H54 (cell line): ENCODE measurements at regions not wholly inside any gene's neighbourhood (a gene's known extent, or its start where the extent isn't known, plus 50 kb on each side); places are given as distances from the start of the nearest gene placed in this dataset.
"Not testable (repeated sequence)": the region's sequence is repeated elsewhere in the genome, so short reads cannot be mapped to it uniquely, and the experiment has no call there.

ENCODE experiments used
- DNase-seq: peaks from one replicate; pipeline ENCODE4 v3.0.0; 2011; ENCODE audit warnings: low spot score, mixed read lengths; ENCODE audit not compliant: insufficient read length
- FAIRE-seq: peaks from 3 replicates; lab custom pipeline; 2011; peaks lifted over from hg19 to GRCh38; lab: Jason Lieb, UNC
- POLR2A ChIP-seq: IDR thresholded peaks from 2 replicates; pipeline ENCODE4 v1.6.1; 2011; ENCODE audit warnings: low read depth, mild to moderate bottlenecking, low read length

- no peak for DNase-seq
- FAIRE-seq: no peak
- no peak for TF ChIP-seq POLR2A
Observed at GRCh38 chr9:129416821-129417539, 203.9 kb downstream of the C9orf50 start.

DNA sequence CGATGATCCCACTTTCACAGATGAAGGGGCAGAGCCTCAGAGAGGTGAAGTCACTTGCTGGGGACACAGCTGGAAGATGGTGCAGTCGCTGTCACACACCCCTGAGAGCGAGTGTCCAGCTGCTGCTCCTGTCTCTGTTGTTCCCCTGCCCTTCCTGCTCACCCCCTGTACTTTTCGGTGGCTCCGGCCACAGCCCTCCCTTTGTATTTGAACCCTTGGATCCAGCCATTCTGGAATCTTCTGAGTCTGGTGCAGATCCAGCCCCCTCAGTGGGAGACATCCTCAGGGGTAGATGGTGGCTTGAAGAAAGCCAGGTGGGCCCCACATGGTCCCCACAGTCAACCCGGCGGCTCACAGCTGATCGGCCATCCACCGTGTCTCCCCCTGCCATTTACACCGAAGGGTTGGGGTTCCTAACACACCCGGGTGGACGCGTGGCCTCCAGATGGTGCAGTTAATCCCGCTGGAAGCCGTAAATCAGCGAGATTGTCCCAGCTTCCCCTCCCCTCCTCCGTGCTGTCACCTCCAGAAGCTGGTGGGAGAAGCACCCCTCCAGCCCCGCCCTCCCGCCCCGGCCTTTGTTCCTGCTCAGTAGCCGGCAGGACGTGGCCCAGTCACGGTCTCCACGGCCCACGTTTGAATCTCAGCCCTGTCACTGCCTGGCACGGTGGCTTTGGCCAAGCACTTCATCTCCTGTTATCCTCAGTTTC, 204.8 kb downstream of the C9orf50 start:
- no peak for DNase-seq
- no peak for FAIRE-seq
- TF ChIP-seq POLR2A: no peak

DNA sequence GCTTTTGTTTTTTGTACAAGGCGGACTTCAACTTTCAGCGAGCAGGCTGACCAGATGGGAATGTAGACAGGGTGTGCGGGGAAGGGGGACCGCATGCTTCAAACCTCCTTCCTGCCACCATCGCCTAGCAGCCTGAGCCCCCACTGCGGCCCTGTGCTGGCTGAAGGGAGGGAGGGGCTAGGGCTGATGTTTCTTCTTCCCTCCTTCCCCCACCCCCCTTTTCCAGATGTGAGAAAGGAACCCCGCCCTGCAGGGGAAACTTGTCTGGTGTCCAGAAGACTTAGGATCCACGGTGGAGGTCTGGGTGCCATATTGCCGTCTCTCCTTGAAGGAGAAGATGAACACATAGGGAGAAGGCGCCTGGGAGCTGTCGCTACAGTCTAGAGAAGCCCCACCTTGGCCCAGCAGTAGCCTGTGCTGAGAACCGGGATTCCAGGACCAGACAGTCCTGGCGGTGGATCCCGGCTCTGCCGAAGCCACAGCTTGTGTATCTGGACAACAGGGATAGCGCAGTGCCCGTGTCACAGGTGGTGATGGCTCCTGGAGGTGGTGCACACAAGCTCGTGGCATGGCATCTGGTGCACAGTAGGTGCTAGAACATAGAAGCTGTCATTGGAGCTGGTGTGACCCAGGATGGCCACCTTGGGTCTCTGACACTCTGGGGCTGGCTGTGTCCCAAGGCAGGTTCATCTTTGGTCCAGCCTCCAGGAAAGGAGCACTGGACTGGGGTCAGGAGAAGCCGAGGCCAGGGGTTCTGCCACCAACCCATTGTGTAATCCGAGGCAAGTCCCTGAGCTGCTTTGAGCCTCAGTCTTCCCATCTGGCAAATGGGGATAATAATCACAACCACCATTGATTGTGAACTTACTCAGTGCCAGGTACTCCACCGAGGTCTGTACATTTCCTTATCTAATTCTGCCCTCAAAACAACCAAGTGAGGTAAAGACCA, 205.6 kb downstream of the C9orf50 start:
- no peak for DNase-seq
- no peak for TF ChIP-seq POLR2A
- no peak for FAIRE-seq

- FAIRE-seq (no peak), DNase-seq (no peak)
- TF ChIP-seq POLR2A: no peak
Observed at GRCh38 chr9:129414377-129414992, 206.4 kb downstream of the C9orf50 start.

DNA sequence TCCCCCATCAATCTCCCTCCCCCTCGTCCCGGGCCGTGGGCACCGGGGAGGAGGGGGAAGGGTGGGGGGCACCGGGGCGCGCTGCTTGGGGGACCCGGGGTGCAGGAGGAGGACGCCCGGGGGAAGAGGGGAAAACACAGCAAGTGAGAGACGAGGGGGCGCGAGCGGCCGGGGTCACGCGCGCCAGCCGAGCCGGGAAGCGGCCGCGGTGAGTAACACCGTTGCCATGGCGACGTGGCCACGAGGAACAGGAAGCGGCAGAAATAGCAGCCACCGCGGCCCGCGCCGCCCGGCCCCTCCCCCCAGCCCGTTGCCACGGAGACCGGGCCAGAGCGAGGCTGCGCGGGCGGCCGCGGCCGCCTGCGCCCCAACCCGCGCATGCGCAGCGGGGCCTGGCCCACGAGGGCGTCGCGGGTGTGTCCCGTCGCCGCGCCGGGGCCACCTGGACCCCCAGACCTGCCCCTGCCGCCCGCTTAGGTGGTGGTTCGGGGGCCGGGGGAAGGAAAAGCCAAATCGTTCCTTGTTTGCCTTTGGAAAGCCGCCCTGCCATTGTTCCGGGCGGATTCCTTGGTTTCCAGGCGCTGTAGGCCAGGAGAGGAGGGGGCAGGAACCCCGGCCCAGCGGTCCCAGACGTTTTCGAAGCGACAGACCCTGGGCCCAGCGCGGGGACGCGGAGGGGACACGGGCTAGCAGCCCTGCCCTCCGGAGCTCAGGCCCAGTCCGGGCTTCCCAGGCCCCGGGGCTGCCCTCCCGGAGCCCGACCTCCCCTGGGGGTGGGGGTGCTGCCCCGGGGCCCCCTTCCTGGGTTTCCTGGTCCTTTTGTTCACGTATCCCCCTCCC, 207.1 kb downstream of the C9orf50 start:
- TF ChIP-seq POLR2A: peak; percentile 21; the same call in 1 of the 2 replicates
- FAIRE-seq (no peak), DNase-seq (peak; percentile 87)

GRCh38 chr9:129412814-129413536, 207.9 kb downstream of the C9orf50 start:
- FAIRE-seq (no peak), DNase-seq (peak; percentile 35)
- no peak for TF ChIP-seq POLR2A

DNA sequence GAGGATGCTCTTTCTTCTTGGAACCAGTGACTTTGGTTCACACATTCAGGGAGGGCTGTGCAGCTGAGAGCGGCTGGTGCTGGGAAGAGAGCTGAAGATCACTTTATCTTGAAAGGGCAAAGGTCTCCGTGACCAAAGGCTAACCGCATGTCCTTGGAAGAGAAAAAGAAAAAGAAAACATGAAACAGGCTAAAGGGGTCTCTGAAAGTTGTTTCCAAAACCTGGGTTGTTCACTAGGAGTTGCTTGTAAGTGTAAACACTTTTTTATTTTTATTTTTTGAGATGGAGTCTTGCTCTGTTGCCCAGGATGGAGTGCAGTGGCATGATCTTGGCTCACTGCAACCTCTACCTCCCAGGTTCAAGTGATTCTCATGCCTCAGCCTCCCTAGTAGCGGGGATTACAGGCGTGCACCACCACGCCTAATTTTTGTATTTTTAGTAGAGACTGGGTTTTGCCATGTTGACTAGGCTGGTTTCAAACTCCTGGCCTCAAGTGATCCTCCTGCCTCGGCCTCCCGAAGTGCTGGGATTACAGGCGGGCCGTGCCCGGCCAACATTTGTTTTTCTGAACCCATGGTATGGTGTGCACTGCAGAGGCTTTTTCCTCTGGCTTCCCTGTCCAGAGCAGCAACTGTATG, 208.6 kb downstream of the C9orf50 start:
- DNase-seq, FAIRE-seq: not testable (repeated sequence)

DNA sequence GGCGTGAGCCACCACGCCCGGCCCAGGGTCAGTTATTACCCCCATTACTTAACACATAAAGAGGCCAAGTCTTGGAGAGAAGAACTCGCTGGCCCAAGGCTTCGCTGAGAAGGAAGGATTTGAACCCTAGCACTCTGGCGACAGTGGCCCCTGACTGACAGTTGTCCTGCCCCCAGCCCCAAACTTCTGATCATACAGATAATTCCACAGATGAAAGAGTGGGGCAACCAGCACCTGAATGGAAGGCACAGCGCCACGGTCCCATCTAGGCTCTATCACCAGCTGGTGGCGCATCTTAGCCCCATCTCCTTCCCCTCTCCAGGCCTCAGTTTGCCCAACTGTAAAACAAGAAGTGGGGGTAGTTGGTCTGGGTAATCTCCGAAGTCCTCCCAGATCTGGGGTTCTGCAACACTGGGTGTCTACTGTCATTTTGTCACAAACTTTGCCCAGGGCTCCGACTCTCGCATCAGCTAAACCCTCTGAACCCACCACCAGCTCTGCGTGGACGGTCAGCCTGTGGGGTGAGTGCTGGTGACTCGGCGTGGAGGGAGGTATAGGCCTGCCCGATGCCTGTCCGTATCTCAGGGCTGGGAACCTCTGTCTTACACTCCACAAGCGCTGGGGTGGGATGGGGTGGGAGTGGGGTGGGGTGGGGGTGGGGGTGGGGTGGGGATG, 209.3 kb downstream of the C9orf50 start:
- DNase-seq (no peak), FAIRE-seq (no peak)
- TF ChIP-seq POLR2A: no peak

DNA sequence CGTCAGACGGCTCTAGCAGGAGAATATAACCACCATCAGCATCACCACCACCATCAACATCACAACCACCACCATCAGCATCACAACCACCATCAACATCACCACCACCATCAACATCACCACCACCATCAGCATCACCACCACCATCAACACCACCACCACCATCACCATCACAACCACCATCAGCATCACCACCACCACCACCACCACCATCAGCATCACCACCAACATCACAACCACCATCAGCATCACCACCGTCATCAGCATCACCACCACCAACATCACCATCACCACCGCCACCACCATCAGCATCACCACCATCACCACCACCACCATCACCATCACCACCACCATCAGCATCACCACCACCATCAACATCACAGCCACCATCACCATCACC, 210.7 kb downstream of the C9orf50 start:
- no peak for FAIRE-seq
- TF ChIP-seq POLR2A: no peak
- DNase-seq: no peak

GRCh38 chr9:129408535-129409215, 212.2 kb downstream of the C9orf50 start:
- FAIRE-seq (no peak), DNase-seq (no peak)
- TF ChIP-seq POLR2A: no peak
